Suprapubic skin (tissue), 3 donors: ENCODE measurements at regions not wholly inside any gene's neighbourhood (a gene's known extent, or its start where the extent isn't known, plus 50 kb on each side); places are given as distances from the start of the nearest gene placed in this dataset.

Source experiments
- POLR2A ChIP-seq, 2 donors: fragments of 450-650 bp; IDR thresholded peaks; one replicate each; pipeline ENCODE4 v1.6.1; 2017; ENCODE audit warnings: antibody characterized with exemption in 2 of 2, mild to moderate bottlenecking in 2 of 2, moderate library complexity in 2 of 2
- TF ChIP-seq, protein P1 (sequence below), 2 donors: fragments of 200-600 bp in 1 of 2; fragments of 450-650 bp in 1 of 2; sonication (generic) in 1 of 2; IDR thresholded peaks; one replicate each; pipeline ENCODE4 v1.5.1; 2016 to 2019; ENCODE audit warnings: antibody characterized with exemption in 2 of 2, mild to moderate bottlenecking in 1 of 2, moderate library complexity in 1 of 2

GRCh38 chr3:127423856-127424765 is 136.3 kb upstream of the PRR20G start:
- TF ChIP-seq POLR2A (IDR thresholded peaks at IDR 0.05): no peak
- TF ChIP-seq, protein P1, sequence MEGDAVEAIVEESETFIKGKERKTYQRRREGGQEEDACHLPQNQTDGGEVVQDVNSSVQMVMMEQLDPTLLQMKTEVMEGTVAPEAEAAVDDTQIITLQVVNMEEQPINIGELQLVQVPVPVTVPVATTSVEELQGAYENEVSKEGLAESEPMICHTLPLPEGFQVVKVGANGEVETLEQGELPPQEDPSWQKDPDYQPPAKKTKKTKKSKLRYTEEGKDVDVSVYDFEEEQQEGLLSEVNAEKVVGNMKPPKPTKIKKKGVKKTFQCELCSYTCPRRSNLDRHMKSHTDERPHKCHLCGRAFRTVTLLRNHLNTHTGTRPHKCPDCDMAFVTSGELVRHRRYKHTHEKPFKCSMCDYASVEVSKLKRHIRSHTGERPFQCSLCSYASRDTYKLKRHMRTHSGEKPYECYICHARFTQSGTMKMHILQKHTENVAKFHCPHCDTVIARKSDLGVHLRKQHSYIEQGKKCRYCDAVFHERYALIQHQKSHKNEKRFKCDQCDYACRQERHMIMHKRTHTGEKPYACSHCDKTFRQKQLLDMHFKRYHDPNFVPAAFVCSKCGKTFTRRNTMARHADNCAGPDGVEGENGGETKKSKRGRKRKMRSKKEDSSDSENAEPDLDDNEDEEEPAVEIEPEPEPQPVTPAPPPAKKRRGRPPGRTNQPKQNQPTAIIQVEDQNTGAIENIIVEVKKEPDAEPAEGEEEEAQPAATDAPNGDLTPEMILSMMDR (IDR thresholded peaks at IDR 0.05): no peak
